HFF-Myc (cell line): ENCODE measurements at regions not wholly inside any gene's neighbourhood (a gene's known extent, or its start where the extent isn't known, plus 50 kb on each side); places are given as distances from the start of the nearest gene placed in this dataset.

ENCODE experiments used
- DNase-seq: peaks from one replicate; pipeline ENCODE4 v3.0.0-alpha.2; 2011; ENCODE audit warnings: low read depth; ENCODE audit errors: extremely low read depth
- H3K4me3 ChIP-seq: replicated peaks from 2 replicates; pipeline ENCODE4 v1.5.1; 2011; ENCODE audit warnings: low read depth, mild to moderate bottlenecking, control low read depth, low read length
- TF ChIP-seq, protein P1 (sequence below): IDR thresholded peaks from 2 replicates; pipeline ENCODE4 v1.5.1; 2012; ENCODE audit warnings: mild to moderate bottlenecking, low read depth, low read length, control low read depth; ENCODE audit errors: missing control alignments

DNA sequence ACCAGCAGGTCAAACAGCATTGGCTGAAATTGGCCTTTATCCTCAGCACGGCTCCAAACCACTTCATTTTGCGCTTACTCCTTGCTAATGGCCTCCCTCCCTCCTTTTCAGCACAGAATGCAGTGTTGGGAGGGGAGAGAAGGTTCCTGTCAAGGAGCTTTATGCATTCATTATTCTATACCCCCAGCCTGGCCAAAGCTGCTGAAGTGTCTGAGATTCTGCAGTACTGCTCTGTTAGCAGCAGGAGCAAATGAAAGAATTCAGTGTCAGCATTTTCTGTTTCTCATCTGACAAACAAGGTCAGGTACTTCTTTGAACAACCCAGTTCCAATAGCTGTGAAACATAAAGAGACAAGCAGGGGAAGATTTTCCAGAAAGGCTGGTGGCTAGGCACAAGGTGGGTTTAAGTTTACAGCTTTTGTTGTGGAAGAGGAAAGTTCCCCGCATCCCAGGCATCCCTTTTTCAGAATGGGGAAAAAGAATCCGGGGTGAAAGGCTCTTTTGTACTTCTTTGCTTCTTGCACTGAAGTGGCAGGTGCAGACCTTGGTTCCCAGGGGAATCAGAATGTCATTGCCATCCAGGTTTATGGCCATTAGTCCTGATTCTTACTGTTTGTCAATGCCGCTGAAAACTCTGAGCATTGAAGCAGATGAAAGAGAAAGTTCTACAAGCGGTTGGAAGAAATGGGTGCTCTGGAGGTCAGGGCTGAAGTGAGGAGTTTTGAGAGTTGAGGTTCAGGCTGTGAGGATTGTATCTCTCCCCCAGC is 109.3 kb upstream of the APC start:
- no peak overlapping the region for H3K4me3 ChIP-seq
- TF ChIP-seq, protein P1, sequence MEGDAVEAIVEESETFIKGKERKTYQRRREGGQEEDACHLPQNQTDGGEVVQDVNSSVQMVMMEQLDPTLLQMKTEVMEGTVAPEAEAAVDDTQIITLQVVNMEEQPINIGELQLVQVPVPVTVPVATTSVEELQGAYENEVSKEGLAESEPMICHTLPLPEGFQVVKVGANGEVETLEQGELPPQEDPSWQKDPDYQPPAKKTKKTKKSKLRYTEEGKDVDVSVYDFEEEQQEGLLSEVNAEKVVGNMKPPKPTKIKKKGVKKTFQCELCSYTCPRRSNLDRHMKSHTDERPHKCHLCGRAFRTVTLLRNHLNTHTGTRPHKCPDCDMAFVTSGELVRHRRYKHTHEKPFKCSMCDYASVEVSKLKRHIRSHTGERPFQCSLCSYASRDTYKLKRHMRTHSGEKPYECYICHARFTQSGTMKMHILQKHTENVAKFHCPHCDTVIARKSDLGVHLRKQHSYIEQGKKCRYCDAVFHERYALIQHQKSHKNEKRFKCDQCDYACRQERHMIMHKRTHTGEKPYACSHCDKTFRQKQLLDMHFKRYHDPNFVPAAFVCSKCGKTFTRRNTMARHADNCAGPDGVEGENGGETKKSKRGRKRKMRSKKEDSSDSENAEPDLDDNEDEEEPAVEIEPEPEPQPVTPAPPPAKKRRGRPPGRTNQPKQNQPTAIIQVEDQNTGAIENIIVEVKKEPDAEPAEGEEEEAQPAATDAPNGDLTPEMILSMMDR, result no peak
- no peak for DNase-seq

DNA sequence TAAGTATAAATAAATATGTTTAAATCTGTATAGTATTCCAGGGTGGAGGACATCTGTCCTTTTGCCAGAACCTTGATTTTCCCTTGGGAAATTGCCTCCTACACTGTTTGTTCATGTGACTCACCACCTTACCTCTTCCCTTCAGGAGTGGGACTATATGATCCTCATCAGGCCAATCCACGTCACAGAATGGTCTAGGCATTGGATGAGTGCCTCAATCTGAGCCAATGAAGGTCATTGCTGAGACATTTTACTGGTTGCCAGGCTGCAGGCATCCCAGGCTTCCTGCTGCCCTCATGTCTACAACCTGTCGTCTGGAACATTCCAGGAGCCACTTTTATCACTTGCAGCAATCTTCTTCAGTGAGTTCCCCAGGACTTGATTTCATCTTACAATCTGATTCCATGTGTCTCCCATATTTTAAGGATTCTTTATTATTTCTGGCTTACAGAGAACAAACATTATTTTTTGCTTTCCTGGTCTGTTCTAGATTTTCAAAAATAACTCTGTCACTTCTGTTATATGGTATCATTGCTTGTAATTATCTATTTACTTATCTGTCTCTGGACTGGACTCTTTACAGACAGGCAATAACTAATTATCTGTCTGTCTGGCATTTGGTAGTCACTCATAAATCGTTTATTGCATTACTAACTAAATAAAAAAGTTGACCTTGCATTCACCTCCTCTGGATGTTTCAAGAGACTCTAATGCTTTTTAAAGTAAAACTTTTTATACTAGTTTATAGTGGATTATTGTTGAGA is 107.3 kb upstream of the APC start:
- H3K4me3 ChIP-seq, result no peak overlapping the region
- no peak for DNase-seq
- TF ChIP-seq, protein P1, result no peak

DNA sequence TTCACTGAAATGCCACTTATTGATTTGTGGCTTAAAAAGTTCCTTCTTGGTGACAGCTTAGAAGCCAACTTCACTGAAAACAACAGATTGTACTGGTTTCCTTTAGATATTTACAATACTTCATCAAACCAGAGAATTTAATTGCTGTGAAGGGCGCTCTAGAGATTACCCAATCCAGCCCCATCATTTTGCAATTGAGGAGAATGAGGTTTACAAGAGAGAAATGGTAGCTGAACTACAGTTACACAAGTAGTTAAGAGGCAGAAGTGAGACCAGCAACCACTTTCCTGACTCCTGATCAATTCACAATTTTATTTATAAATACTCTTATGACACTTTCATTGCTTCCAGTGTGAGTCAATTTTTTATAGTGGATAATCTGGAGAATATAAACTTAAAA is 103.5 kb upstream of the APC start:
- no peak overlapping the region for H3K4me3 ChIP-seq
- TF ChIP-seq, protein P1, result no peak
- no peak for DNase-seq

DNA sequence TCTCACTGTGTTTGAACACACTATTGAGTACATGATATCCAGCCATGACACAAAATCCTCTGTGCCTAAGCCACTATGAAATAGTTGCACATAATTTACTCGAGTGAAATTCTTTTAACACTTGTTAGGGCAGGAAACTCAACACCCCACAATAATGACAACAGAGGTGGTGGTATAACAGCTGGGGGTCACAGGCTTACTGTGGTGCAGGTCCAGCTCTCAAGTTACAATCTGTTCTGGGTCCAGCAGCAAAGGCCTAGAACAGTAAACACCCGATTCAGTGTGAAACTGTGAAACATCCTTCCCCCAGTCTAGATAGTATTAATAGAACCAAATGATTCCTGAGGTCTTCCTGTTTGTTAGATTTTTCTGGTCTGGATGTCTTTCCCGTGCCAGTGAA is 102.9 kb upstream of the APC start:
- TF ChIP-seq, protein P1, result no peak
- H3K4me3 ChIP-seq, result no peak overlapping the region
- no peak for DNase-seq

DNA sequence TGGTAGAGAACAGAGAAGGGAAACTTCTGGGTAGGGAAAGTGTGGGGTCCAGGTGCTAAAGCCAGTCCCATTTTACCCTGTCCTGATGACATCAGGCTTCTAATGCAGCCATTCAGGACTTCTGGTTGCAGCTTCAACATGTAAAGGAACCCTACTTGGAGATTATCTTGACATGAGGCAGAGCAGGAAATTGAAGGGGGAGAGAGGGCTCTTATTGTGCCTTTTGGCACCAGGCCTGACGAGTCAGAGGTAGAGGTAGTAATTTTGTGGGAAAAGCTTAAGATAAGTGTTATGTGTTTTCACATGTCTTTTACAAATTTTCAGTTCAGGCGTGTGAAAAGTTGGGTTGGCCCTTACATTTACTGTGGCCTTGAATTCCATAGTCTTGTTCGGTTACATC is 102.4 kb upstream of the APC start:
- H3K4me3 ChIP-seq, result no peak overlapping the region
- DNase-seq, result no peak
- TF ChIP-seq, protein P1, result no peak

DNA sequence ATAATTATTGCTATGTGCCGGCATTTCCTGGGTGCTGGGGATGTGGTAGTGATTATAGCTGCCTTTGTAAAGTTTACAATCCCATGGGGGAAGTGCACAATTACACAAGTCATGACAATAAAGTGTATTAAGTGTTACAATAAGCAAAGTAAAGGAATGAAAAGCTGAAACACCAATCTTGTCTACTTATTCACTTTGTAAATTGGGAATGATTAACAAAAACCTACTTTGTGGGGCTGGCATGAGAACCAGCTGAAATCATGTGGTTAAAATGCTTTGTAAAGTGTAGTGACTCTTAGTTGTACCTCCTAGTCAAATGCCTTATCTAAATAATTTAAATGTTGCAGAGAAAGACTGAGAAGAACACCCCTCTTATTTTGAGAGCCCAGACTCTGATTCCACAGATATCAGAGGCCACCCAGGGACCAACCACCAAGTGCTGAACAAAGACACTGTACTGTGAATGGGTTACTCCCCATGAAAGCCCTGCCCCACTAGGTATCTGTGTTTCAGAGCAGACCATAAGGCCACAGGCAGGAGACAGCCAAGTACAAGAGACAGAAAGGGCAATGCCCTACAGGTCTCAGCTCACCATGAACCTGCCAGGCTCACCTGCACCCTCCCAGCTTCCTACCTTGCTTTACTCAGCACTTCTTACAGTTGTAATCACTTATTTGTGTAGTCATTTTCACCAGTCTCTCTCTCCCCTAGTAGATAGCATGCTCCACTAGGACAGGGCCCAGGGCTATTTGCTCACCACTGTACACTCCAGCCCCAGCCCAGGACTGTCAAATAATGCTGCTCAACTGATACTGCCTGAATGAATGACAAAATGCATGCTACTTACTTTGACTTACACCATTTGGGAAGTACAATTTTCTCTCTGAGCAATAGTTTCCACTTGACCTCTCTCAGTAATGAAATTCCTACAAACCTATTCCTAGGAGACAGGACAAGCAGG is 101.6 kb upstream of the APC start:
- DNase-seq, result no peak
- TF ChIP-seq, protein P1, result no peak
- no peak overlapping the region for H3K4me3 ChIP-seq
